ENCODE measurements at regions not wholly inside any gene's neighbourhood (a gene's known extent, or its start where the extent isn't known, plus 50 kb on each side); places are given as distances from the start of the nearest gene placed in this dataset.

- intact Hi-C loops (cut with DNase I) = no loop called here
These were observed 79.9 kb upstream of the MYCBP2 start for GRCh38 chr13:77406644-77407440.

GRCh38 chr13:77398825-77399620 lies 72.1 kb upstream of the MYCBP2 start:
- intact Hi-C loops (cut with DNase I) = no loop called here
- Histone ChIP-seq H3K27ac (no peak overlapping the region), H3K4me1 (no peaks in the 10 kb centered on the region), H3K9me3 (no peaks in the 10 kb centered on the region), H3K4me3 (no peak overlapping the region), H3K36me3 (no peaks in the 10 kb centered on the region), H3K27me3 (no peaks in the 10 kb centered on the region)
- FAIRE-seq (no peak), DNase-seq (no peak), ATAC-seq (no peak)
- 90 to 91% methylated on average over 3 of the region's 3 CpGs for WGBS, 2 donors
- TF ChIP-seq CTCF (IDR thresholded peaks at IDR 0.05) = no peak

More at GRCh38 chr13:77406644-77407440, 79.9 kb upstream of the MYCBP2 start:
- DNase-seq = no peak
- Histone ChIP-seq H3K27ac (no peak overlapping the region), H3K9me3 (no peaks in the 10 kb centered on the region), H3K27me3 (no peaks in the 10 kb centered on the region), H3K4me1 (no peaks in the 10 kb centered on the region), H3K36me3 (no peaks in the 10 kb centered on the region), H3K4me3 (no peak overlapping the region)
- TF ChIP-seq CTCF (IDR thresholded peaks at IDR 0.05) = no peak
- no peak for FAIRE-seq
- ATAC-seq = no peak
- WGBS, 2 donors = 68 to 79% methylated on average over 4 of the region's 4 CpGs

- WGBS, 2 donors = 77 to 82% methylated on average over 2 of the region's 2 CpGs
- Histone ChIP-seq H3K4me1 (no peaks in the 10 kb centered on the region), H3K27me3 (no peaks in the 10 kb centered on the region), H3K4me3 (no peak overlapping the region), H3K27ac (no peak overlapping the region), H3K36me3 (no peaks in the 10 kb centered on the region), H3K9me3 (no peaks in the 10 kb centered on the region)
- DNase-seq (no peak), FAIRE-seq (no peak), ATAC-seq (no peak)
- no peak for TF ChIP-seq CTCF (IDR thresholded peaks at IDR 0.05)
- intact Hi-C loops (cut with DNase I) = no loop called here
These were observed 70.7 kb upstream of the MYCBP2 start for GRCh38 chr13:77397636-77398035.

GRCh38 chr13:77391475-77391874 lies 64.6 kb upstream of the MYCBP2 start:
- no peak for DNase-seq
- Histone ChIP-seq H3K4me3 (no peak overlapping the region), H3K4me1 (no peaks in the 10 kb centered on the region), H3K9me3 (no peaks in the 10 kb centered on the region), H3K27me3 (no peaks in the 10 kb centered on the region), H3K36me3 (no peaks in the 10 kb centered on the region), H3K27ac (no peak overlapping the region)
- intact Hi-C loops (cut with DNase I) = no loop called here
- no peak for TF ChIP-seq CTCF (IDR thresholded peaks at IDR 0.05)
- ATAC-seq = no peak
- no peak for FAIRE-seq

- H3K4me3 ChIP-seq = no peak overlapping the region
- WGBS, 2 donors = 77 to 78% methylated on average over 3 of the region's 3 CpGs
- DNase-seq (no peak), ATAC-seq (peak in 1 of 4 donors; percentile 19), FAIRE-seq (no peak)
- H3K9me3 ChIP-seq = no peaks in the 10 kb centered on the region
- TF ChIP-seq CTCF (IDR thresholded peaks at IDR 0.05) = no peak
- H3K27me3 ChIP-seq = no peaks in the 10 kb centered on the region
- no peak overlapping the region for H3K27ac ChIP-seq
- intact Hi-C loops (cut with DNase I) = no loop called here
- H3K36me3 ChIP-seq = no peaks in the 10 kb centered on the region
- H3K4me1 ChIP-seq = no peaks in the 10 kb centered on the region
These were observed 63.5 kb upstream of the MYCBP2 start for GRCh38 chr13:77390391-77390790.

Data from pancreas (tissue), 10 donors.